DMS 273 (cell line): ENCODE measurements at regions not wholly inside any gene's neighbourhood (a gene's known extent, or its start where the extent isn't known, plus 50 kb on each side); places are given as distances from the start of the nearest gene placed in this dataset.

Experiments used
- DNase-seq: peaks from one replicate; lab custom pipeline; 2025; ENCODE audit not compliant: unreplicated experiment; lab: John Stamatoyannopoulos, UW

GRCh38 chr5:71864730-71865601 lies 145.9 kb downstream of the CARTPT start:
- no peak for DNase-seq

GRCh38 chr5:71865665-71866320 lies 146.7 kb downstream of the CARTPT start:
- DNase-seq, result peak; percentile 39

GRCh38 chr5:71872311-71872864 lies 153.3 kb downstream of the CARTPT start:
- peak; percentile 64 for DNase-seq

GRCh38 chr5:71873191-71873591 lies 154.1 kb downstream of the CARTPT start:
- peak; percentile 99 for DNase-seq

GRCh38 chr5:71874521-71874920 lies 155.4 kb downstream of the CARTPT start:
- no peak for DNase-seq

- no peak for DNase-seq
Observed at GRCh38 chr5:71877511-71877910, 158.4 kb downstream of the CARTPT start.

GRCh38 chr5:71880536-71880935 lies 161.5 kb downstream of the CARTPT start:
- no peak for DNase-seq

GRCh38 chr5:71882826-71883741 lies 164.0 kb downstream of the CARTPT start:
- peak; percentile 26 for DNase-seq

GRCh38 chr5:71883742-71884103 lies 164.6 kb downstream of the CARTPT start:
- DNase-seq, result peak; percentile 69

GRCh38 chr5:71884926-71885325 lies 165.9 kb downstream of the CARTPT start:
- DNase-seq, result no peak

- no peak for DNase-seq
Observed at GRCh38 chr5:71886406-71886805, 167.3 kb downstream of the CARTPT start.

GRCh38 chr5:71887680-71888079 lies 168.6 kb downstream of the CARTPT start:
- peak; percentile 73 for DNase-seq

GRCh38 chr5:71891406-71891805 lies 172.3 kb downstream of the CARTPT start:
- DNase-seq, result no peak

GRCh38 chr5:71891856-71892255 lies 172.8 kb downstream of the CARTPT start:
- no peak for DNase-seq

- no peak for DNase-seq
Observed at GRCh38 chr5:71892641-71893365, 173.7 kb downstream of the CARTPT start.

- no peak for DNase-seq
Observed at GRCh38 chr5:71893451-71893850, 174.4 kb downstream of the CARTPT start.

GRCh38 chr5:71894091-71894490 lies 175.0 kb downstream of the CARTPT start:
- peak; percentile 62 for DNase-seq

- no peak for DNase-seq
Observed at GRCh38 chr5:71895546-71895945, 176.5 kb downstream of the CARTPT start.

GRCh38 chr5:71899865-71900342 lies 180.8 kb downstream of the CARTPT start:
- peak; percentile 64 for DNase-seq

- DNase-seq, result no peak
Observed at GRCh38 chr5:71903808-71904207, 184.7 kb downstream of the CARTPT start.
